CD14-positive monocyte (primary cell): ENCODE measurements at regions not wholly inside any gene's neighbourhood (a gene's known extent, or its start where the extent isn't known, plus 50 kb on each side); places are given as distances from the start of the nearest gene placed in this dataset.
A peak's percentile ranks its signal among the peaks of the same experiment; 100 is the strongest.

Source experiments
- DNase-seq, 3 donors: peaks; one replicate each; pipeline ENCODE4 v3.0.0-alpha.2; 2011 to 2022
- H2AFZ ChIP-seq: 2 replicates; pipeline ENCODE4 v1.6.0; 2012; ENCODE audit warnings: mild to moderate bottlenecking, low read depth, low read length, inconsistent platforms; ENCODE audit not compliant: insufficient read depth, poor library complexity, severe bottlenecking
- H3K27ac ChIP-seq, 2 donors: 1 replicate in 1 of 2; 2 replicates in 1 of 2; pipeline ENCODE4 v1.5.1; 2012 to 2013; ENCODE audit warnings: low read length in 2 of 2, control low read depth in 1 of 2, inconsistent platforms in 1 of 2, low read depth in 1 of 2, mild to moderate bottlenecking in 1 of 2
- H3K27me3 ChIP-seq, 2 donors: one replicate each; pipeline versions ENCODE4 v1.6.0 to v1.6.1; 2011 to 2013; ENCODE audit warnings: low read length in 2 of 2; ENCODE audit not compliant: control insufficient read depth in 2 of 2, insufficient read depth in 2 of 2
- H3K36me3 ChIP-seq, 2 donors: replicated peaks in 1 of 2; 1 replicate in 1 of 2; 2 replicates in 1 of 2; pipeline versions ENCODE4 v1.5.1 to v1.6.1; 2012 to 2013; ENCODE audit warnings: low read length in 2 of 2, control low read depth in 1 of 2, inconsistent platforms in 1 of 2, mild to moderate bottlenecking in 1 of 2; ENCODE audit not compliant: insufficient read depth in 2 of 2, control insufficient read depth in 1 of 2
- H3K4me1 ChIP-seq, 2 donors: 1 replicate in 1 of 2; 2 replicates in 1 of 2; pipeline versions ENCODE4 v1.5.1 to v1.6.1; 2012 to 2013; ENCODE audit warnings: low read length in 2 of 2, control low read depth in 1 of 2, inconsistent platforms in 1 of 2, mild to moderate bottlenecking in 1 of 2, moderate library complexity in 1 of 2; ENCODE audit not compliant: insufficient read depth in 2 of 2, control insufficient read depth in 1 of 2
- H3K4me2 ChIP-seq: replicated peaks from 2 replicates; pipeline ENCODE3; 2012; ENCODE audit warnings: low read length, moderate library complexity, mild to moderate bottlenecking; ENCODE audit not compliant: poor library complexity, severe bottlenecking; ENCODE audit errors: extremely low read depth
- H3K4me3 ChIP-seq, 3 experiments: fragments of 200-600 bp in 1 of 3; sonication (generic) in 1 of 3; replicated peaks in 1 of 3; 1 replicate in 2 of 3; 2 replicates in 1 of 3; pipeline ENCODE4 v1.5.1; 2011 to 2013; ENCODE audit warnings: low read length in 3 of 3, mild to moderate bottlenecking in 3 of 3, control low read depth in 2 of 3, low read depth in 2 of 3, inconsistent platforms in 1 of 3, moderate library complexity in 1 of 3
- H3K79me2 ChIP-seq: 2 replicates; pipeline ENCODE4 v1.6.0; 2012; ENCODE audit warnings: mild to moderate bottlenecking, control low read depth, inconsistent platforms, low read length, moderate library complexity; ENCODE audit not compliant: insufficient read depth
- H3K9ac ChIP-seq: 2 replicates; pipeline ENCODE4 v1.6.0; 2017; ENCODE audit warnings: low read length, mild to moderate bottlenecking; ENCODE audit not compliant: insufficient read depth, poor library complexity, severe bottlenecking
- H3K9me3 ChIP-seq, 2 donors: replicated peaks in 1 of 2; 1 replicate in 1 of 2; 2 replicates in 1 of 2; pipeline versions ENCODE4 v1.5.1 to v1.6.1; 2012 to 2013; ENCODE audit warnings: low read length in 2 of 2, control low read depth in 1 of 2; ENCODE audit not compliant: control insufficient read depth in 1 of 2, insufficient read depth in 1 of 2
- H4K20me1 ChIP-seq: 2 replicates; pipeline ENCODE4 v1.6.0; 2012; ENCODE audit warnings: mild to moderate bottlenecking, low read length, control low read depth, moderate library complexity; ENCODE audit not compliant: insufficient read depth
- H3K27ac Mint-ChIP-seq, 7 donors: one replicate each; pipeline ENCODE4 v1.8.0; 2020; ENCODE audit warnings: mild to moderate bottlenecking in 7 of 7, mixed read lengths in 7 of 7, moderate library complexity in 6 of 7, inconsistent platforms in 2 of 7
- H3K27me3 Mint-ChIP-seq, 3 donors: one replicate each; pipeline ENCODE4 v1.8.0; 2021 to 2022; ENCODE audit warnings: low read depth in 3 of 3, mild to moderate bottlenecking in 3 of 3, mixed read lengths in 3 of 3, moderate library complexity in 3 of 3, inconsistent platforms in 1 of 3
- H3K36me3 Mint-ChIP-seq, 2 donors: one replicate each; pipeline ENCODE4 v1.8.0; 2020; ENCODE audit warnings: mixed read lengths in 2 of 2, inconsistent platforms in 1 of 2, mild to moderate bottlenecking in 1 of 2
- H3K4me1 Mint-ChIP-seq: one replicate; pipeline ENCODE4 v1.8.0; 2020; ENCODE audit warnings: mild to moderate bottlenecking, mixed read lengths
- H3K4me3 Mint-ChIP-seq, 2 donors: one replicate each; pipeline ENCODE4 v1.8.0; 2020; ENCODE audit warnings: mild to moderate bottlenecking in 2 of 2, mixed read lengths in 2 of 2, moderate library complexity in 1 of 2
- H3K9me3 Mint-ChIP-seq, 7 donors: one replicate each; pipeline ENCODE4 v1.8.0; 2020 to 2022; ENCODE audit warnings: mixed read lengths in 7 of 7, mild to moderate bottlenecking in 6 of 7, moderate library complexity in 6 of 7, inconsistent platforms in 2 of 7
- CTCF ChIP-seq: fragments of 200-600 bp; IDR thresholded peaks from one replicate; pipeline ENCODE4 v1.8.0; 2022; ENCODE audit warnings: antibody characterized with exemption, mild to moderate bottlenecking
- WGBS: methylation state at CpG from one replicate; pipeline ENCODE4 v1.1.5; 2013; ENCODE audit warnings: missing lambda C conversion rate; ENCODE audit not compliant: insufficient coverage; 5-methylcytosine and 5-hydroxymethylcytosine counted together
- intact Hi-C, 2 donors: fragments of 100-400 bp; cut with micrococcal nuclease; formaldehyde crosslinking; loops; one replicate each; pipeline versions ENCODE4 v1.15.0 to v1.15.1; 2023

- no peaks in the 10 kb centered on the region for H4K20me1 ChIP-seq
- no peak overlapping the region for H3K4me2 ChIP-seq
- Mint-ChIP-seq H3K9me3 (peaks cover 0 to 4% (median 0%) of the 10 kb centered on the region in 7 donors), H3K27me3 (peaks cover 0 to 2% (median 0%) of the 10 kb centered on the region in 3 donors), H3K36me3 (no peaks in the 10 kb centered on the region), H3K4me3 (no peak overlapping the region), H3K4me1 (peaks cover 42% of the 10 kb centered on the region), H3K27ac (no peak overlapping the region)
- no peak overlapping the region for H2AFZ ChIP-seq
- H3K9me3 ChIP-seq, result no peaks in the 10 kb centered on the region
- no peak overlapping the region for H3K9ac ChIP-seq
- 84% methylated on average over 7 of the region's 7 CpGs for WGBS
- peak; percentile 94 for TF ChIP-seq CTCF
- H3K4me1 ChIP-seq, result peaks cover 29 to 37% of the 10 kb centered on the region in 2 donors
- H3K36me3 ChIP-seq, result no peaks in the 10 kb centered on the region
- intact Hi-C loops, result loop anchor here (2.0 to 10.0 kb wide), 3 partner anchors 182 to 509 kb away; no protein-coding TSS in a partner anchor
- no peak overlapping the region for H3K4me3 ChIP-seq
- no peaks in the 10 kb centered on the region for H3K79me2 ChIP-seq
- no peak overlapping the region for H3K27ac ChIP-seq
- peak; percentile 21 to 57 (median 49) for DNase-seq
- H3K27me3 ChIP-seq, result no peaks in the 10 kb centered on the region
Observed at GRCh38 chr1:93814059-93814794, 64.8 kb downstream of the DNTTIP2 start.

- Histone ChIP-seq H2AFZ (no peak overlapping the region), H3K27me3 (no peaks in the 10 kb centered on the region), H3K4me3 (no peak overlapping the region), H3K4me1 (peaks cover 18 to 25% of the 10 kb centered on the region in 2 donors), H3K4me2 (no peak overlapping the region), H3K9ac (no peak overlapping the region), H3K36me3 (no peaks in the 10 kb centered on the region), H4K20me1 (no peaks in the 10 kb centered on the region), H3K27ac (no peak overlapping the region), H3K79me2 (no peaks in the 10 kb centered on the region), H3K9me3 (no peaks in the 10 kb centered on the region)
- WGBS, result no CpG with 5 or more reads among the region's 2 CpGs
- H3K4me1 Mint-ChIP-seq, result peaks cover 30% of the 10 kb centered on the region
- no peak for TF ChIP-seq CTCF
- H3K27ac Mint-ChIP-seq, result peak overlapping the region in 1 of 7 donors; percentile 65
- peaks cover 0 to 2% (median 0%) of the 10 kb centered on the region in 3 donors for H3K27me3 Mint-ChIP-seq
- H3K36me3 Mint-ChIP-seq, result no peaks in the 10 kb centered on the region
- no peak overlapping the region for H3K4me3 Mint-ChIP-seq
- intact Hi-C loops, result loop anchor here (5.0 to 10.0 kb wide), 2 partner anchors 181 to 508 kb away; no protein-coding TSS in a partner anchor
- H3K9me3 Mint-ChIP-seq, result peaks cover 0 to 8% (median 0%) of the 10 kb centered on the region in 7 donors
- no peak for DNase-seq
Observed at GRCh38 chr1:93813076-93813475, 65.9 kb downstream of the DNTTIP2 start.
